Occipital lobe (tissue), 1 donor: ENCODE measurements at regions not wholly inside any gene's neighbourhood (a gene's known extent, or its start where the extent isn't known, plus 50 kb on each side); places are given as distances from the start of the nearest gene placed in this dataset.
"Not testable (repeated sequence)": the region's sequence is repeated elsewhere in the genome, so short reads cannot be mapped to it uniquely, and the experiment has no call there.

Experiments used
- DNase-seq: peaks from one replicate; lab custom pipeline; 2025; lab: John Stamatoyannopoulos, UW

DNA sequence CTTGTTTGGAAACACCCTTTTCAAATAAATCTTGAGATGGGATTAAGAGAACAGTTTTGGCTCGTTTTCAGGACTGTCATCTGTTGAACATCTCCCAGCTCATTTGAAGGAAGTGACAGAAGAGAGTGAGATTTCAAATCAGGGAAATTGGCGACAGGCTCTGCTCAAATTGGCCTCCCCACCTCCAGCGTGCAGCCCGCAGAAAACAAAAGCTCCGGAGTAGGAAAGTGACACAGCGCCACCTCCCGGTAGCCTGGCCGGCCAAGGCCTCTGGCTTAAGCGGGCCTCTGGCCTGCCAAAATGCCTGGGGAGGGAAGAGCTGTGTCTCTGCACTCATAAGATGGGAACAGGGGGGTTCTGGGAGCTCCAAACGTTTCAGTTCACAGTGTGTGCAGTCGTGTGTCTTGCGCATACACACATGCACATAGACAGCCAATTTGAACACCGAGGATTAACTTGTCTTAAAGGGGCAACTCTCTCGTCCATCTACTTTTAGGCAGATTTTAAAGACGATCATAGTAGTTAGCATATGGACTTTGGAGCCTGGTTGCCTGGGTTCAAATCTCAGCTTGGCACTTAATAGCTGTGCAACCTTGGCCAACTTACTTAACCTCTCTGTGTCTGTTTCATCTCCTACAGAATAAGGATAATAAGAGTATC lies 132.7 kb upstream of the RCN1 start:
- DNase-seq = peak; percentile 21

- no peak for DNase-seq
Measured at GRCh38 chr11:31957674-31958073, 133.2 kb upstream of the RCN1 start.

- DNase-seq = no peak
Measured at GRCh38 chr11:31956310-31956709, 134.6 kb upstream of the RCN1 start.

DNA sequence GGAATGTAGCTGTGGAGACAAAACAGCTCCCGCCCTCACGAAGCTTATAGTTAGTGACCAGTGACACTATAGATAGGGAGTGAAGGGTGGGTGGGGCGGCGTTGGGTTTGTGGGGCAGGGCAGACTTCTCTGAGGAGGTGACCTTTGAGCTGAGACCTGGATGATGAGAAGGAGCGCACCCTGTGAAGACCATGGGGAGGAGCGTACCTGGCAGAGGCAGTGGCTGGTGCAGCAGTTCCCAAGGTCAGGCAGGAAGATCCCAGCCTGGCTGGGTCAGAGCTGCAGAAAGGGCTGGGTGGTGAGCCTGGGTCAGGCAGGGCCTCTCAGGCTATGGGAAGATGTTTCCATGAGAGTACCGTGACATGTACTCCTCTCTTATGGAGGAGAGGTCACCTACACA lies 135.0 kb upstream of the RCN1 start:
- no peak for DNase-seq

DNA sequence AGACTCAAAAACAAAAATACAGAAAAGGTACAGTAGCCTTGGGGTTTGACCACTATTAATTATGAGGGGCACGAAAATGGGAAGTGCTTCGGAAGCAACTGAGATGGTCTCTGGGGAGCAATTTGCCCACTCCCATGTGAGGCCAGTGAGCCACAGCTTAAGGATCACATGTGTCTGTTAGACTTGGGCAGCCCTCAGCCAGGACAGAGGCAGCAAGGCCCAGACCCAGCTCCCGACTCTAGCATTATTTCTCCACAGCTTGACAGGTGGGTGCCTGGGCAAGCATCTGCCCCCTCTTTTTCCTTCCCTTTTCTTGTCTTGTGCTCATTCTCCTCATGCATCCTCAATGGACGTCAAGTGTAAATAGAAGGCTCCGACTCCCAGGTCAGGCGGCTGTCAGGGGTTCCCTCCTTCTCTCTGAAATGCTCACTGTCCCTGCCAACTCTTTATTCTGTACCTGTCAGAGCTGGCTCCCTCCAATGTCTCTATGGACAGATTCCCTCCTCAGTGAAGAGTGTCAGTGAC lies 137.0 kb upstream of the RCN1 start:
- DNase-seq = no peak

DNA sequence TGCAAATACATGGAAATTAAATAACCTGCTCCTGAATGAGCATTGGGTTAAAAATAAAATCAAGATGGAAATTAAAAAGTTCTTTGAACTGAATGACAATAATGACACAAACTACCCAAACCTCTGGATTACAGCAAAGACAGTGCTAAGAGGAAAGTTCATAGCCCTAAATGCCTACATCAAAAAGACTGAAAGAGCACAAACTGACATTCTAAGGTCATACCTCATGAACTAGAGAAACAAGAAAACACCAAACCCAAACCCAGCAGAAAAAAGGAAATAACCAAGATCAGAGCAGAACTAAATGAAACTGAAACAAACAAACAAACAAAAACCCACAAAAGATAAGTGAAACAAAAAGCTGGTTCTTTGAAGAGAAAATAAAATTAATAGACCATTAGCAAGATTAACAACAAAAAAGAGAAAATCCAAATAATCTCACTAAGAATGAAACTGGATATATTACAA lies 138.6 kb upstream of the PAX6 start:
- DNase-seq = not testable (repeated sequence)

DNA sequence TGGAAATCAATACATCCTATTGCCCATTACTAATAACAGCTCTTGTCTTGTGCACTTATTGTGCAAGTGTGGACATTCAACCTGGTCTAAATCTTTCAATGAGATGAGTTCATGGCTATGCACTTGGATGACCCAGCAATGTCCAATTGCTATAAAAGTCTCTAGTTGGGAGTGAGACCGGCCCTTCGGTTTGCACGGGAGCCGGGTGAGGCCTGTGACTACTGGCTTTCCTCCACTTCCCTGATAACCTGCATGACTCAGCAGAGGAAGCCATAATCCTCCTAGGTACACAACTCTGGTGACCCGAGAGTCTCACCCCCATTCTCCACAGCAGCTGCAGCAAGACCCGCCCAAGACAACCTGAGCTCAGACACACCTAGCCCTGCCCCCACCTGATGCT lies 135.9 kb upstream of the PAX6 start:
- no peak for DNase-seq

- DNase-seq = no peak
Measured at GRCh38 chr11:31943056-31943780, 132.1 kb upstream of the PAX6 start.

- DNase-seq = no peak
Measured at GRCh38 chr11:31940371-31941037, 129.4 kb upstream of the PAX6 start.

GRCh38 chr11:31939004-31939403 lies 127.9 kb upstream of the PAX6 start:
- no peak for DNase-seq

GRCh38 chr11:31936312-31936711 lies 125.2 kb upstream of the PAX6 start:
- DNase-seq = no peak

DNA sequence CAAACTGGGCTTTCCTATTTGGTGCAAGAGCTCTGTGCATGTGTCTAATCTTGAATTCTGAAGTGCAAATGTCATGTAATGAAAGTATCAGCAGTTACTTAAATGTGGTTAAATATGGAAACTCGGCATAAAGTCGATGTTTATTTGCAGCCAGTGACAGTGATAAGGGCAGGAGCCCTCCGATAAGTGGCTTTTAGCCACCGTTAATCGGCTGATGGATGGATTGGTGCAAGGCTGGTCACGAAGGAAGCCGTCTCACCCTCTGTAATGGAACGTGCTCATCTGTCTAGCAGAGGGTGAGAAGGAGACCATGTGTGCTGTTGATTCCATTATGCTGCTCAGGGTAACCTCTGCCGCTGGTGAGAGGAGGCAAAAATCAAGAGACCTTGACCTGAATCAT lies 121.8 kb upstream of the PAX6 start:
- no peak for DNase-seq

DNA sequence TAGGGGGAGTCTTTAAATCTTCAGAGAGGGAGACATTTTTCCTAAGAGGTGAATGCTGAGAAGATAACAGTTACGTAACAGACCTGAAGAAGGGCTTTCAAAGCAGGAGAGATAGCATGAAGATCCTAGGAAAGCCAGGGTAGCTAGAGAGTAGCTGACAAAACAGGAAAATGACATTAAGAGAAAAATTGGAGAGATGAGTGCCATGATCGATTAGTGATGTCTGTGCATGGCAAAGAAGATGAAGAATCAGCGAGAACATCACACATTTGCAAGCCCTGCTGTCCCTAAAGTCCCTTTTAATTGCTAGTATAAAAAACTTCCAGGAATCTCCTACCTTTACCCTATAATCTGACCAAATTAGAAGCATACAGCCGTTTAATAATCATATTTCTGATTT lies 116.9 kb upstream of the PAX6 start:
- no peak for DNase-seq

GRCh38 chr11:31926816-31927528 lies 115.8 kb upstream of the PAX6 start:
- no peak for DNase-seq

GRCh38 chr11:31926106-31926505 lies 115.0 kb upstream of the PAX6 start:
- no peak for DNase-seq

DNA sequence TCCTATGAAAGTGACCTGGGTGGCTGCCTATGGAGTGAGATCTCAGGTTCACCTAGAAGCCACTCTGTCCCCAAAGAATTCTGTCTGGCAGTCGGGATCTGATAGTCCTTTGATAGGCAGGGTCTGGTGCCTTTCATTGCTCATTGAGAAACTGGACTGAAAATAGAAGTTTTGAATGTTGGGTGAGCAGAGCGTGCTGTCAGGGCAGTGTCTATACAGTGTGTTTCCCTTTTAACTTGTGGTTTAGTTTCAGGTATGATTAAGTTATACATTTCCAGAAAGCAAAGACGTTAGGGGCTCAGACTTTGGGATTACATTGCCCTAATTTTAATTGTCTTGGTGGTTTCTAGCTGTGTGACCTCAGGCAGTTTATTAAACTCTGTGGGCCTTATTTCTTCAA lies 111.3 kb upstream of the PAX6 start:
- DNase-seq = no peak

- DNase-seq = no peak
Measured at GRCh38 chr11:31921081-31921480, 110.0 kb upstream of the PAX6 start.

DNA sequence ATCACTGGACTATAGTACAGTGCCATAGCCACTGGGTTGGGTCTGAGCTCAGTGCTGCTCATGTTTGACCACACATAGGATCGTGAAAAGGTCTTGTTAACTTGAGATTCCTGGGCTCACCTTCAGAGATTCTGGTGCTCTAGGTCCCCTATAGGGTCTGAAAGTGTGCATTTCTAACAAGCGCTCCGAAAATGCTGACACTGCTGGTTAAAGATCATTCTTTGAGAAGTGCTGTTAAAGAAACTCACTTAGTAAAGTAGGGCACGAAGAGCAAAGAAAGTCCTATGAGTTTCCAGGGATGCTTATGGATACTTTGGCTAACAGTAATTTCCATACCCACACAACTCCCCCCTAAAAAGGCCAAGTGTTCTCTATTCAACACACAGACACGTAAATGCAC lies 108.1 kb upstream of the PAX6 start:
- DNase-seq = no peak

- no peak for DNase-seq
Measured at GRCh38 chr11:31915867-31916266, 104.7 kb upstream of the PAX6 start.

- DNase-seq = no peak
Measured at GRCh38 chr11:31913985-31914384, 102.9 kb upstream of the PAX6 start.

DNA sequence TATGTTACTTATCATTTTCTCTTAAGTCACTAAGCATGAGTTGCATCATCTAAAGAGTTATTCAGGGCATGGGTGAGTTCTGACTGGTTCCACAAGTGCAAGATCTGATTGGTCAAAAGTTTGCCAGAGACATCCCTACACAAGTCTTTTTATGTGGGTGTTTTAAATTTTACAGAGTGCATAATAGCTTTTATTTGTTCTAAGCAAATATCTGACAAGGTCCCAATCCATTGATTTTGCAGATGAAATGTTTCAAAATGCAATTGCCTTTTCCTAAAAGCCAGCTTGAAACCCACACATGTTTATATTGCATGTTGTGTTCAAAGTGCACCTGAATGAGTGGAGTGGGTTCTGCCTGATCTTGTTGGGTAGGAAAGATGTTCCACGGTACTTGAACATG lies 101.7 kb upstream of the PAX6 start:
- DNase-seq = no peak
